ENCODE measurements at regions not wholly inside any gene's neighbourhood (a gene's known extent, or its start where the extent isn't known, plus 50 kb on each side); places are given as distances from the start of the nearest gene placed in this dataset.

DNA sequence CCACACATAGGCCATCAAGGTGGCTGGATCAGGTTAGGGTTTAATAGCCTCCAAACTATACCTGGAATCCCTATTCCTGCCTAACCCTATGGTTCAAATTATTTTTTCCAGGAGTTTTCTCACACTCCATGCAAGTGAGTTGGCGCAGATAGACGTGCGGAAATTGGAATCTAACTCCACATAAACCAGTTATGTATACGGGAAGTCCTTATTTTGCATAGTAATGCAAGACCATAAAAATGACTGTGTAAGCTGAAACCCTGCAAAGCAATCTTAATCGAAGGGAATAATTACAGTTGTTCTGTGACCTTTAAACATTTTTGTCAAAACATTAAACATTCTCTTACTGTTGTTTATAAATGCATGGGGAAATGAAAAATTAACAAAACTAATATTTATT, 200.1 kb upstream of the SIX2 start:
- no CpG with 5 or more reads among the region's 5 CpGs for WGBS (ENCODE audit: insufficient coverage)
- H3K4me1 ChIP-seq (ENCODE audit: control insufficient read depth, insufficient read depth, low read length) = no peaks in the 10 kb centered on the region

DNA sequence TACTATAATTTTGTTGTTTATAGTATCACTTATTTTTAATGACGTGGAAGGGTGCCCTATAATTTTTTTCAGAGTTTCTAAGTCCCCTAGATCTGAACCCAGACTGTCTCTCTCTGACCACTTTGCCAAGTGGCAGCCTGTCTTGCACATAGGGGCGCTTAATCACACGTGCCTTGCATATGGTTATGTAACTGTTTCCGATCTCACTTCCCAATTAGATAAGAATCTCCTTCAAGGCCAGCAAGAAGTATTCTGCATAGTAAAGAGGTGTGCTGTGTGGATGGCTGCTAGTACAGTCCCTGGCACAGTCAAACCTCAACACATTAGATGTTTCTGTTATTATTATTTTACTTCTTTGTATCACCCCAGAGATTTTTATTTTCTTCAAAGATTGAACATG, 197.8 kb upstream of the SIX2 start:
- no peak overlapping the region for H3K4me3 ChIP-seq (ENCODE audit: low read depth, low read length)

More for the DNA sequence above, 200.1 kb upstream of the SIX2 start:
- H3K4me3 ChIP-seq (ENCODE audit: low read depth, low read length) = no peak overlapping the region
- no peaks in the 10 kb centered on the region for H3K36me3 ChIP-seq (ENCODE audit: control insufficient read depth, insufficient read depth, low read length)
- no peaks in the 10 kb centered on the region for H3K9me3 ChIP-seq (ENCODE audit: control insufficient read depth, insufficient read depth, low read length)
- no peak overlapping the region for H3K27ac ChIP-seq (ENCODE audit: low read depth, low read length)
- no peak for DNase-seq (ENCODE audit: low read depth in 4 of 6, low spot score in 6 of 6)
- H3K27me3 ChIP-seq (ENCODE audit: control insufficient read depth, insufficient read depth, low read length) = no peaks in the 10 kb centered on the region

GRCh38 chr2:45205985-45206384, 196.7 kb upstream of the SIX2 start:
- Histone ChIP-seq H3K36me3 (ENCODE audit: control insufficient read depth, insufficient read depth, low read length) (no peaks in the 10 kb centered on the region), H3K27me3 (ENCODE audit: control insufficient read depth, insufficient read depth, low read length) (no peaks in the 10 kb centered on the region), H3K9me3 (ENCODE audit: control insufficient read depth, insufficient read depth, low read length) (no peaks in the 10 kb centered on the region), H3K4me1 (ENCODE audit: control insufficient read depth, insufficient read depth, low read length) (no peaks in the 10 kb centered on the region), H3K27ac (ENCODE audit: low read depth, low read length) (no peak overlapping the region), H3K4me3 (ENCODE audit: low read depth, low read length) (no peak overlapping the region)
- no peak for DNase-seq (ENCODE audit: low read depth in 4 of 6, low spot score in 6 of 6)
- 89% methylated on average over 7 of the region's 8 CpGs for WGBS (ENCODE audit: insufficient coverage)

More for the DNA sequence above, 197.8 kb upstream of the SIX2 start:
- Histone ChIP-seq H3K9me3 (ENCODE audit: control insufficient read depth, insufficient read depth, low read length) (no peaks in the 10 kb centered on the region), H3K36me3 (ENCODE audit: control insufficient read depth, insufficient read depth, low read length) (no peaks in the 10 kb centered on the region), H3K4me1 (ENCODE audit: control insufficient read depth, insufficient read depth, low read length) (no peaks in the 10 kb centered on the region), H3K27ac (ENCODE audit: low read depth, low read length) (no peak overlapping the region), H3K27me3 (ENCODE audit: control insufficient read depth, insufficient read depth, low read length) (no peaks in the 10 kb centered on the region)
- WGBS (ENCODE audit: insufficient coverage) = no CpG with 5 or more reads among the region's 4 CpGs
- no peak for DNase-seq (ENCODE audit: low read depth in 4 of 6, low spot score in 6 of 6)

DNA sequence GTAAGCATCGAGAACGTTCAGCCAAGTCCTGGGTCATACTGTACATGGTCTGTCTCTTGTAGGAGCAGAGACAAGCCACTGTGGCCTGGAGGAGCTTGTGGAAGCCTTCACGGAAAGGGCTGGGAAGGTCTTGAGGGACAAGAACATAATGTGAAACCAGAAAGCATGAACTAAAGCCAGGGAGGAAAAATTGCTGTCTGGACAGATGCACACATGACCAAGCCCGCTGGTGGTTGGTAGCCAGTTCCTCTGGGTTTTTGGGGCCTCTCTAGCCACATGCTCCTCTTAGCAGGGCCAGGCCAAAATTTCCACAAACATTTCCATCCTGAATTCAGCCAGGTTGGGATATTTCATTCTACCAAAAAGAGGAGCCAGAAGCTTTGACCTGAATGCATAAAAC, 196.2 kb upstream of the SIX2 start:
- DNase-seq (ENCODE audit: low read depth in 4 of 6, low spot score in 6 of 6) = no peak
- Histone ChIP-seq H3K27me3 (ENCODE audit: control insufficient read depth, insufficient read depth, low read length) (no peaks in the 10 kb centered on the region), H3K9me3 (ENCODE audit: control insufficient read depth, insufficient read depth, low read length) (no peaks in the 10 kb centered on the region), H3K36me3 (ENCODE audit: control insufficient read depth, insufficient read depth, low read length) (no peaks in the 10 kb centered on the region), H3K27ac (ENCODE audit: low read depth, low read length) (no peak overlapping the region), H3K4me3 (ENCODE audit: low read depth, low read length) (no peak overlapping the region), H3K4me1 (ENCODE audit: control insufficient read depth, insufficient read depth, low read length) (no peaks in the 10 kb centered on the region)
- 100% methylated on average over 4 of the region's 4 CpGs for WGBS (ENCODE audit: insufficient coverage)

- no peak for DNase-seq (ENCODE audit: low read depth in 4 of 6, low spot score in 6 of 6)
- H3K9me3 ChIP-seq (ENCODE audit: control insufficient read depth, insufficient read depth, low read length) = no peaks in the 10 kb centered on the region
- no peaks in the 10 kb centered on the region for H3K4me1 ChIP-seq (ENCODE audit: control insufficient read depth, insufficient read depth, low read length)
- no peak overlapping the region for H3K27ac ChIP-seq (ENCODE audit: low read depth, low read length)
- no peaks in the 10 kb centered on the region for H3K36me3 ChIP-seq (ENCODE audit: control insufficient read depth, insufficient read depth, low read length)
- no peak overlapping the region for H3K4me3 ChIP-seq (ENCODE audit: low read depth, low read length)
- H3K27me3 ChIP-seq (ENCODE audit: control insufficient read depth, insufficient read depth, low read length) = no peaks in the 10 kb centered on the region
Measured at GRCh38 chr2:45203400-45203799, 194.1 kb upstream of the SIX2 start.

DNA sequence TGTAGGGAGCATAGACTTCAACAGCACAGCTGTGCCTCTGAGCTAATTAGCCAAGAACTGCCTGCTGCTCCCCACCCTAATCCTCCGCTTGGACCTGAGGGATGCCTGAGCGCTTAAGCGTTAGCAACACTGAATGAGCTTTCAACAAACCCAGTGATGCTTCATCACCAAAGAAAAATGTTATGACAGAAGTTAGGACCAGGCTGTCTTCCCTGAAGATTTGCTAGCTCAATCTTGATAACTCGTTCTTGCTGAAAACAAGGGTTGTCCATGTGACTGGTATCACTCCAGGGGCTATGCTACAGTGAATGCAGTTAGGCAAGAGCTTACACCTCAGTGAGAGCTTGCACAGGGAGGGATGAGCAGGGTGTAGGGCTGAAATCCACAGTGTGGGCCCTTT, 190.7 kb upstream of the SIX2 start:
- Histone ChIP-seq H3K27ac (ENCODE audit: low read depth, low read length) (no peak overlapping the region), H3K27me3 (ENCODE audit: control insufficient read depth, insufficient read depth, low read length) (no peaks in the 10 kb centered on the region), H3K4me1 (ENCODE audit: control insufficient read depth, insufficient read depth, low read length) (no peaks in the 10 kb centered on the region), H3K36me3 (ENCODE audit: control insufficient read depth, insufficient read depth, low read length) (no peaks in the 10 kb centered on the region), H3K9me3 (ENCODE audit: control insufficient read depth, insufficient read depth, low read length) (no peaks in the 10 kb centered on the region), H3K4me3 (ENCODE audit: low read depth, low read length) (no peak overlapping the region)
- WGBS (ENCODE audit: insufficient coverage) = 67% methylated on average over 1 of the region's 4 CpGs
- peak in 2 of 6 donors; percentile 22 to 57 for DNase-seq (ENCODE audit: low read depth in 4 of 6, low spot score in 6 of 6)

GRCh38 chr2:45195916-45196315, 186.7 kb upstream of the SIX2 start:
- no CpG with 5 or more reads among the region's 2 CpGs for WGBS (ENCODE audit: insufficient coverage)
- Histone ChIP-seq H3K27ac (ENCODE audit: low read depth, low read length) (no peak overlapping the region), H3K4me1 (ENCODE audit: control insufficient read depth, insufficient read depth, low read length) (peaks cover 4% of the 10 kb centered on the region), H3K27me3 (ENCODE audit: control insufficient read depth, insufficient read depth, low read length) (no peaks in the 10 kb centered on the region), H3K4me3 (ENCODE audit: low read depth, low read length) (no peak overlapping the region), H3K36me3 (ENCODE audit: control insufficient read depth, insufficient read depth, low read length) (no peaks in the 10 kb centered on the region), H3K9me3 (ENCODE audit: control insufficient read depth, insufficient read depth, low read length) (no peaks in the 10 kb centered on the region)
- no peak for DNase-seq (ENCODE audit: low read depth in 4 of 6, low spot score in 6 of 6)

DNA sequence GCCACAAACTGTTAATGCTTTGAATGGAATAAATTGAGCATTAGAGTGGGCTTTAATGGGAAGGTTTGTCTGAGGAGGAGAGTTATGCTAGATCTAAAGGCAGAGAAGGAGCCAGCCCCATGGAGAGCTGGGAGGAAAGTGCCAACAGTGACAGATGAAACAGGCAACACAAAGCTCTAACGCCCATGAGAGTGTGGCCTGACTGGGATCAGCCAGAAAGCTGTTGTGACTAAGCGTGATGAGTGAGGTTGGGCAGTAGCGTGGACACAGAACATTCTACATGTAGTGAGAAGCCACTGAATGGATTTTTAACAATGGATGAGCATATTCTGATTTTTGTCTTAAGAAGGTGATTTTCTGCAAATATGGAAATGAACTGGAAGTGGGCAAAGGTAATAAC, 185.3 kb upstream of the SIX2 start:
- Histone ChIP-seq H3K9me3 (ENCODE audit: control insufficient read depth, insufficient read depth, low read length) (no peaks in the 10 kb centered on the region), H3K27me3 (ENCODE audit: control insufficient read depth, insufficient read depth, low read length) (no peaks in the 10 kb centered on the region), H3K27ac (ENCODE audit: low read depth, low read length) (no peak overlapping the region), H3K4me1 (ENCODE audit: control insufficient read depth, insufficient read depth, low read length) (peaks cover 10% of the 10 kb centered on the region), H3K36me3 (ENCODE audit: control insufficient read depth, insufficient read depth, low read length) (no peaks in the 10 kb centered on the region), H3K4me3 (ENCODE audit: low read depth, low read length) (no peak overlapping the region)
- 77% methylated on average over 3 of the region's 3 CpGs for WGBS (ENCODE audit: insufficient coverage)
- DNase-seq (ENCODE audit: low read depth in 4 of 6, low spot score in 6 of 6) = no peak

GRCh38 chr2:45193581-45193980, 184.3 kb upstream of the SIX2 start:
- no peak overlapping the region for H3K27ac ChIP-seq (ENCODE audit: low read depth, low read length)
- H3K9me3 ChIP-seq (ENCODE audit: control insufficient read depth, insufficient read depth, low read length) = no peaks in the 10 kb centered on the region
- no peak for DNase-seq (ENCODE audit: low read depth in 4 of 6, low spot score in 6 of 6)
- no CpG with 5 or more reads among the region's 4 CpGs for WGBS (ENCODE audit: insufficient coverage)
- no peak overlapping the region for H3K4me3 ChIP-seq (ENCODE audit: low read depth, low read length)
- H3K4me1 ChIP-seq (ENCODE audit: control insufficient read depth, insufficient read depth, low read length) = peaks cover 10% of the 10 kb centered on the region
- no peaks in the 10 kb centered on the region for H3K27me3 ChIP-seq (ENCODE audit: control insufficient read depth, insufficient read depth, low read length)
- H3K36me3 ChIP-seq (ENCODE audit: control insufficient read depth, insufficient read depth, low read length) = no peaks in the 10 kb centered on the region

DNA sequence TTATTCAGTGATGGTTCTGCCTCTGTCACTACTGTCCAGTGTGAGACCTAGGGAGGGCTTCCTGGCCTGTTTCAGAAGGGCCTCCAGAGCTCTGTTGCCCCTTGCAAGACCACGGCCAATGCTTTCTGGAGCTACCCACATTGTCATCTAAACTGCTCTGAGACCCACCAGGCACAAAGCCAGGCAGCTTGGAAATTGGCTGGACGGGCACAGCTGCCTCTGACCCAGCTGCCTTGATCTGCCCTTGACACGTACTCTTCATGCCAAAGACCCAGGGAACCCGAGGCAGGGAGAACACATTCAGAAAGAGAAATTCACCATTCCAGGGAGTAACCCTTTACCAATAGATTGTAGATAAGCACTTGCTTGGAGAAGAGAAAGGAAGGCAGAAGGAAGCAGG, 183.7 kb upstream of the SIX2 start:
- H3K9me3 ChIP-seq (ENCODE audit: control insufficient read depth, insufficient read depth, low read length) = no peaks in the 10 kb centered on the region
- H3K4me3 ChIP-seq (ENCODE audit: low read depth, low read length) = no peak overlapping the region
- WGBS (ENCODE audit: insufficient coverage) = 82% methylated on average over 2 of the region's 4 CpGs
- H3K27ac ChIP-seq (ENCODE audit: low read depth, low read length) = no peak overlapping the region
- DNase-seq (ENCODE audit: low read depth in 4 of 6, low spot score in 6 of 6) = no peak
- peaks cover 10% of the 10 kb centered on the region for H3K4me1 ChIP-seq (ENCODE audit: control insufficient read depth, insufficient read depth, low read length)
- H3K36me3 ChIP-seq (ENCODE audit: control insufficient read depth, insufficient read depth, low read length) = no peaks in the 10 kb centered on the region
- H3K27me3 ChIP-seq (ENCODE audit: control insufficient read depth, insufficient read depth, low read length) = no peaks in the 10 kb centered on the region
